GM23248 (cell line): ENCODE measurements at regions not wholly inside any gene's neighbourhood (a gene's known extent, or its start where the extent isn't known, plus 50 kb on each side); places are given as distances from the start of the nearest gene placed in this dataset.

Source experiments
- DNase-seq: peaks from one replicate; pipeline ENCODE4 v3.0.0-alpha.2; 2015
- H2AFZ ChIP-seq: fragments of 200-600 bp; sonication (generic); 2 replicates; pipeline ENCODE4 v1.6.1; 2016; ENCODE audit warnings: antibody characterized with exemption
- H3F3A ChIP-seq: fragments of 200-600 bp; sonication (generic); 2 replicates; pipeline ENCODE4 v1.6.1; 2016; ENCODE audit warnings: mild to moderate bottlenecking, antibody characterized with exemption, mixed run types; ENCODE audit not compliant: insufficient read depth
- H3K27ac ChIP-seq: fragments of 200-600 bp; sonication (generic); 2 replicates; pipeline ENCODE4 v1.5.1; 2016; ENCODE audit warnings: mild to moderate bottlenecking
- H3K27me3 ChIP-seq: fragments of 200-600 bp; sonication (generic); replicated peaks from 2 replicates; pipeline ENCODE4 v1.6.1; 2016; ENCODE audit warnings: mild to moderate bottlenecking; ENCODE audit not compliant: insufficient read depth
- H3K36me3 ChIP-seq: fragments of 200-600 bp; sonication (generic); 2 replicates; pipeline ENCODE4 v1.6.1; 2016; ENCODE audit warnings: low read depth, mild to moderate bottlenecking
- H3K4me1 ChIP-seq: fragments of 200-600 bp; sonication (generic); 2 replicates; pipeline ENCODE4 v1.6.1; 2016; ENCODE audit warnings: mild to moderate bottlenecking; ENCODE audit not compliant: insufficient read depth
- H3K4me2 ChIP-seq: fragments of 200-600 bp; sonication (generic); one replicate; pipeline ENCODE4 v1.6.1; 2016; ENCODE audit warnings: mild to moderate bottlenecking; ENCODE audit not compliant: unreplicated experiment
- H3K4me3 ChIP-seq: fragments of 200-600 bp; sonication (generic); 2 replicates; pipeline ENCODE4 v1.5.1; 2016; ENCODE audit warnings: mild to moderate bottlenecking
- H3K79me2 ChIP-seq: fragments of 200-600 bp; sonication (generic); 2 replicates; pipeline ENCODE4 v1.6.1; 2016; ENCODE audit warnings: mild to moderate bottlenecking; ENCODE audit not compliant: insufficient read depth
- H3K9ac ChIP-seq: fragments of 200-600 bp; sonication (generic); 2 replicates; pipeline ENCODE4 v1.6.1; 2016; ENCODE audit warnings: mild to moderate bottlenecking
- H3K9me2 ChIP-seq: fragments of 200-600 bp; sonication (generic); 2 replicates; pipeline ENCODE4 v1.6.1; 2016; ENCODE audit warnings: mixed run types, mild to moderate bottlenecking, moderate library complexity; ENCODE audit not compliant: insufficient read depth
- H3K9me3 ChIP-seq: fragments of 200-600 bp; sonication (generic); one replicate; pipeline ENCODE4 v1.6.1; 2017; ENCODE audit warnings: low read depth
- H4K20me1 ChIP-seq: fragments of 200-600 bp; sonication (generic); 2 replicates; pipeline ENCODE4 v1.6.0; 2016; ENCODE audit not compliant: insufficient read depth
- EZH2 ChIP-seq: fragments of 200-600 bp; sonication (generic); IDR thresholded peaks from 2 replicates; pipeline ENCODE4 v1.6.1; 2018; ENCODE audit warnings: antibody characterized with exemption, mild to moderate bottlenecking; ENCODE audit not compliant: insufficient read depth, poor library complexity, severe bottlenecking
- EZH2phosphoT487 ChIP-seq: fragments of 200-600 bp; sonication (generic); IDR thresholded peaks from 2 replicates; pipeline ENCODE4 v1.6.1; 2018; ENCODE audit warnings: antibody characterized with exemption, moderate library complexity, mild to moderate bottlenecking, low read depth; ENCODE audit not compliant: insufficient read depth
- WGBS, 2 experiments: methylation state at CpG; one replicate each; pipeline ENCODE4 v1.1.6; 2015 to 2017; ENCODE audit warnings: low lambda C conversion rate in 2 of 2, low coverage in 1 of 2; ENCODE audit errors: missing lambda C conversion rate in 2 of 2; 5-methylcytosine and 5-hydroxymethylcytosine counted together
- in situ Hi-C: fragments of 300-500 bp; cut with MboI; formaldehyde crosslinking; loops from 2 replicates; pipeline ENCODE4 v1.15.0; 2020

- Histone ChIP-seq H3K4me3 (no peak overlapping the region), H2AFZ (no peak overlapping the region), H3K27ac (no peak overlapping the region), H3K4me2 (no peak overlapping the region), H3K27me3 (0 out of 2 replicates have a peak, but pooled peaks cover 9% of the 10 kb centered on the region), H4K20me1 (no peaks in the 10 kb centered on the region), H3F3A (no peaks in the 10 kb centered on the region), H3K9me3 (no peaks in the 10 kb centered on the region), H3K9me2 (no peaks in the 10 kb centered on the region), H3K4me1 (no peaks in the 10 kb centered on the region), H3K9ac (no peak overlapping the region), H3K79me2 (no peaks in the 10 kb centered on the region), H3K36me3 (no peaks in the 10 kb centered on the region)
- TF ChIP-seq EZH2phosphoT487 (no peak), EZH2 (no peak)
- no peak for DNase-seq
- in situ Hi-C loops, result no loop called here
- WGBS, 2 experiments, result 83 to 85% methylated on average over 6 to 9 of the region's 9 CpGs
Observed at GRCh38 chrX:134174859-134175258, 62.1 kb upstream of the CCDC160 start.

GRCh38 chrX:134177527-134177926, 59.5 kb upstream of the CCDC160 start:
- H3K27me3 ChIP-seq, result 0 out of 2 replicates have a peak, but pooled peaks cover 9% of the 10 kb centered on the region
- no peaks in the 10 kb centered on the region for H3F3A ChIP-seq
- H3K9ac ChIP-seq, result no peak overlapping the region
- no peak overlapping the region for H3K4me2 ChIP-seq
- WGBS, 2 experiments, result 33 to 38% methylated on average over 1 of the region's 1 CpG
- H3K4me1 ChIP-seq, result no peaks in the 10 kb centered on the region
- no peak overlapping the region for H2AFZ ChIP-seq
- H3K9me2 ChIP-seq, result no peaks in the 10 kb centered on the region
- no peaks in the 10 kb centered on the region for H3K79me2 ChIP-seq
- no peaks in the 10 kb centered on the region for H3K36me3 ChIP-seq
- H3K9me3 ChIP-seq, result no peaks in the 10 kb centered on the region
- DNase-seq, result no peak
- no peak for TF ChIP-seq EZH2
- no peak for TF ChIP-seq EZH2phosphoT487
- no peak overlapping the region for H3K4me3 ChIP-seq
- H3K27ac ChIP-seq, result no peak overlapping the region
- in situ Hi-C loops, result no loop called here
- H4K20me1 ChIP-seq, result no peaks in the 10 kb centered on the region

GRCh38 chrX:134180601-134181274, 56.2 kb upstream of the CCDC160 start:
- no peaks in the 10 kb centered on the region for H4K20me1 ChIP-seq
- no peaks in the 10 kb centered on the region for H3F3A ChIP-seq
- no peaks in the 10 kb centered on the region for H3K9me2 ChIP-seq
- no peaks in the 10 kb centered on the region for H3K27me3 ChIP-seq
- no peak for TF ChIP-seq EZH2phosphoT487
- no peak for TF ChIP-seq EZH2
- H3K4me3 ChIP-seq, result no peak overlapping the region
- no peaks in the 10 kb centered on the region for H3K4me1 ChIP-seq
- H3K9ac ChIP-seq, result no peak overlapping the region
- no peak for DNase-seq
- no peak overlapping the region for H2AFZ ChIP-seq
- no peak overlapping the region for H3K4me2 ChIP-seq
- no peaks in the 10 kb centered on the region for H3K79me2 ChIP-seq
- in situ Hi-C loops, result no loop called here
- no peak overlapping the region for H3K27ac ChIP-seq
- no peaks in the 10 kb centered on the region for H3K9me3 ChIP-seq
- 15 to 19% methylated on average over 4 of the region's 4 CpGs for WGBS, 2 experiments
- H3K36me3 ChIP-seq, result no peaks in the 10 kb centered on the region

- no peaks in the 10 kb centered on the region for H3K27me3 ChIP-seq
- 2 to 5% methylated on average over 2 of the region's 2 CpGs for WGBS, 2 experiments
- H2AFZ ChIP-seq, result no peak overlapping the region
- no peaks in the 10 kb centered on the region for H3K4me1 ChIP-seq
- no peaks in the 10 kb centered on the region for H4K20me1 ChIP-seq
- H3K4me2 ChIP-seq, result no peak overlapping the region
- no peaks in the 10 kb centered on the region for H3K9me2 ChIP-seq
- H3F3A ChIP-seq, result no peaks in the 10 kb centered on the region
- no peak overlapping the region for H3K9ac ChIP-seq
- H3K79me2 ChIP-seq, result no peaks in the 10 kb centered on the region
- no peak overlapping the region for H3K27ac ChIP-seq
- in situ Hi-C loops, result no loop called here
- H3K4me3 ChIP-seq, result no peak overlapping the region
- TF ChIP-seq EZH2phosphoT487 (no peak), EZH2 (no peak)
- no peak for DNase-seq
- no peaks in the 10 kb centered on the region for H3K9me3 ChIP-seq
- H3K36me3 ChIP-seq, result no peaks in the 10 kb centered on the region
Observed at GRCh38 chrX:134181275-134181660, 55.7 kb upstream of the CCDC160 start.

- Histone ChIP-seq H2AFZ (no peak overlapping the region), H3K36me3 (no peaks in the 10 kb centered on the region), H3K9ac (no peak overlapping the region), H3K9me3 (no peaks in the 10 kb centered on the region), H3K79me2 (no peaks in the 10 kb centered on the region), H3F3A (no peaks in the 10 kb centered on the region), H3K27ac (no peak overlapping the region), H3K4me2 (no peak overlapping the region), H3K4me3 (no peak overlapping the region), H3K27me3 (no peaks in the 10 kb centered on the region), H3K4me1 (no peaks in the 10 kb centered on the region), H4K20me1 (no peaks in the 10 kb centered on the region), H3K9me2 (no peaks in the 10 kb centered on the region)
- in situ Hi-C loops, result no loop called here
- DNase-seq, result no peak
- TF ChIP-seq EZH2 (no peak), EZH2phosphoT487 (no peak)
- WGBS, 2 experiments, result 43 to 50% methylated on average over 5 to 6 of the region's 6 CpGs
Observed at GRCh38 chrX:134183665-134184064, 53.3 kb upstream of the CCDC160 start.
